CD4-positive, alpha-beta T cell (primary cell): ENCODE measurements at regions not wholly inside any gene's neighbourhood (a gene's known extent, or its start where the extent isn't known, plus 50 kb on each side); places are given as distances from the start of the nearest gene placed in this dataset.

Source experiments
- ATAC-seq: fragments of 200-7000 bp; cut with Tn5 transposase; one replicate; pipeline ENCODE4 v1.10.0; 2022; ENCODE audit warnings: mild to moderate bottlenecking; ENCODE audit not compliant: poor library complexity
- CTCF ChIA-PET: fragments of 350-600 bp; sonication (Branson Sonifier 250); formaldehyde crosslinking; loops from one replicate; lab custom pipeline; 2021; ENCODE audit warnings: antibody characterized with exemption, inconsistent platforms; lab: Charles Lee
- POLR2A ChIA-PET: fragments of 350-600 bp; sonication (Branson Sonifier 250); formaldehyde crosslinking; loops from one replicate; lab custom pipeline; 2021; ENCODE audit warnings: antibody characterized with exemption, inconsistent platforms; lab: Charles Lee
- DNase-seq, 14 experiments: peaks; one replicate each; pipeline ENCODE4 v3.0.0-alpha.2; 2013 to 2020; ENCODE audit warnings: mixed read lengths in 2 of 14
- H3K27ac ChIP-seq, 2 donors: one replicate each; pipeline versions ENCODE4 v1.5.1 to v1.7.0; 2013; ENCODE audit warnings: low read length in 2 of 2, low read depth in 1 of 2, mild to moderate bottlenecking in 1 of 2
- H3K27me3 ChIP-seq, 2 experiments: 1 replicate in 1 of 2; 2 replicates in 1 of 2; pipeline versions ENCODE4 v1.6.1 to v1.7.0; 2013; ENCODE audit warnings: low read length in 2 of 2, control low read depth in 1 of 2, mild to moderate bottlenecking in 1 of 2, moderate library complexity in 1 of 2; ENCODE audit not compliant: insufficient read depth in 2 of 2, control insufficient read depth in 1 of 2
- H3K36me3 ChIP-seq: one replicate; pipeline ENCODE4 v1.6.1; 2013; ENCODE audit warnings: low read length, control low read depth; ENCODE audit not compliant: insufficient read depth
- H3K4me1 ChIP-seq: one replicate; pipeline ENCODE4 v1.6.1; 2013; ENCODE audit warnings: low read length, control low read depth; ENCODE audit not compliant: insufficient read depth
- H3K4me3 ChIP-seq: one replicate; pipeline ENCODE4 v1.5.1; 2013; ENCODE audit warnings: mild to moderate bottlenecking, low read length, moderate library complexity
- H3K9me3 ChIP-seq, 2 experiments: 1 replicate in 1 of 2; 2 replicates in 1 of 2; pipeline versions ENCODE4 v1.6.1 to v1.7.0; 2013; ENCODE audit warnings: low read length in 2 of 2, mild to moderate bottlenecking in 2 of 2, control low read depth in 1 of 2, moderate library complexity in 1 of 2; ENCODE audit not compliant: control insufficient read depth in 1 of 2, insufficient read depth in 1 of 2
- H3K27ac Mint-ChIP-seq: one replicate; pipeline ENCODE4 v1.8.0; 2020; ENCODE audit warnings: mixed read lengths
- H3K27me3 Mint-ChIP-seq: one replicate; pipeline ENCODE4 v1.8.0; 2021; ENCODE audit warnings: mixed read lengths
- H3K36me3 Mint-ChIP-seq: one replicate; pipeline ENCODE4 v1.8.0; 2021; ENCODE audit warnings: low read depth, mixed read lengths
- H3K4me1 Mint-ChIP-seq: one replicate; pipeline ENCODE4 v1.8.0; 2021; ENCODE audit warnings: low read depth, mixed read lengths
- H3K4me3 Mint-ChIP-seq: one replicate; pipeline ENCODE4 v1.8.0; 2020; ENCODE audit warnings: mild to moderate bottlenecking, mixed read lengths
- H3K9me3 Mint-ChIP-seq: one replicate; pipeline ENCODE4 v1.8.0; 2020; ENCODE audit warnings: mixed read lengths
- intact Hi-C, 2 experiments: fragments of 100-400 bp; cut with DNase I in 1 of 2; cut with micrococcal nuclease in 1 of 2; formaldehyde crosslinking; loops; one replicate each; pipeline versions ENCODE4 v1.15.1 to v1.9.0; 2023 to 2025; cut with DNase I, micrococcal nuclease
- TF ChIP-seq, protein P1 (sequence below): fragments of 200-600 bp; IDR thresholded peaks from one replicate; pipeline ENCODE4 v1.8.0; 2022; ENCODE audit warnings: antibody characterized with exemption, mild to moderate bottlenecking

DNA sequence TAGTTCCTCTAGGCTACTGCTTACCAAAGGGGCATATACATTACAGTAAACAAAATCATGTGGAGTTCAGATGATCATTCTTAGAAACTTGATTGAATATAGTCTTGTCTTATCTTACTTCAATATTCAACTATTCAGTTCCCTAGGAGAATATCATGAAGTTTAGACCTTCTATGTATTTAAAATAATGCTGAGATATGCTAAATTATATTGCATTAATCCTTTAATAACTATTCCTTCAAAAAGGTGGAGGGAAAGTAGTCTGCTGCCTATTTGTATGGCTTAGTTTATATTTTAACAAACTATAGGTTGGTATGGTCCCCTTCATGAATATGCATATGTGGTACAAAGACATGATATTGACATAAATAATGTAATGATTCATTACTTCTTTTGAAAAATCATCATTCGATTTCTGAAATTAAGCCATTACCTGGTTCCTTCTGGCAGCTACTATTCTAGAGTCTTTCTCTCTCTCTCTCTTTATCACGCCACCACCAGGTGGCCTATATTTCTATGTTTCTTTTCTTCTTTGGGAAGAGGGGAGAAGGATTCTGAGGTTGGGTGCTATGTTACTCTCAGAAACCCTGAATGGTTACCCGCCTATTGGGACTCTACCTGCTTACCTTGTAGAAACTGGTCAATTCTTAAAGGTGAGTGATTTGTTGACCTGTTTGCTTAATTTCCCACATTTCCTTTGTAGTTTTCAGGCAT is 855.8 kb downstream of the HACE1 start:
- Histone ChIP-seq H3K36me3 (no peaks in the 10 kb centered on the region), H3K27ac (no peak overlapping the region), H3K9me3 (no peaks in the 10 kb centered on the region), H3K4me1 (no peaks in the 10 kb centered on the region), H3K27me3 (no peaks in the 10 kb centered on the region), H3K4me3 (no peak overlapping the region)
- no peak overlapping the region for H3K27ac Mint-ChIP-seq
- intact Hi-C loops = no loop called here
- TF ChIP-seq, protein P1, sequence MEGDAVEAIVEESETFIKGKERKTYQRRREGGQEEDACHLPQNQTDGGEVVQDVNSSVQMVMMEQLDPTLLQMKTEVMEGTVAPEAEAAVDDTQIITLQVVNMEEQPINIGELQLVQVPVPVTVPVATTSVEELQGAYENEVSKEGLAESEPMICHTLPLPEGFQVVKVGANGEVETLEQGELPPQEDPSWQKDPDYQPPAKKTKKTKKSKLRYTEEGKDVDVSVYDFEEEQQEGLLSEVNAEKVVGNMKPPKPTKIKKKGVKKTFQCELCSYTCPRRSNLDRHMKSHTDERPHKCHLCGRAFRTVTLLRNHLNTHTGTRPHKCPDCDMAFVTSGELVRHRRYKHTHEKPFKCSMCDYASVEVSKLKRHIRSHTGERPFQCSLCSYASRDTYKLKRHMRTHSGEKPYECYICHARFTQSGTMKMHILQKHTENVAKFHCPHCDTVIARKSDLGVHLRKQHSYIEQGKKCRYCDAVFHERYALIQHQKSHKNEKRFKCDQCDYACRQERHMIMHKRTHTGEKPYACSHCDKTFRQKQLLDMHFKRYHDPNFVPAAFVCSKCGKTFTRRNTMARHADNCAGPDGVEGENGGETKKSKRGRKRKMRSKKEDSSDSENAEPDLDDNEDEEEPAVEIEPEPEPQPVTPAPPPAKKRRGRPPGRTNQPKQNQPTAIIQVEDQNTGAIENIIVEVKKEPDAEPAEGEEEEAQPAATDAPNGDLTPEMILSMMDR = no peak
- ChIA-PET CTCF (no interaction called here), POLR2A (no interaction called here)
- no peaks in the 10 kb centered on the region for H3K36me3 Mint-ChIP-seq
- H3K4me3 Mint-ChIP-seq = no peak overlapping the region
- ATAC-seq (no peak), DNase-seq (no peak)
- no peaks in the 10 kb centered on the region for H3K27me3 Mint-ChIP-seq
- no peaks in the 10 kb centered on the region for H3K4me1 Mint-ChIP-seq
- no peaks in the 10 kb centered on the region for H3K9me3 Mint-ChIP-seq

DNA sequence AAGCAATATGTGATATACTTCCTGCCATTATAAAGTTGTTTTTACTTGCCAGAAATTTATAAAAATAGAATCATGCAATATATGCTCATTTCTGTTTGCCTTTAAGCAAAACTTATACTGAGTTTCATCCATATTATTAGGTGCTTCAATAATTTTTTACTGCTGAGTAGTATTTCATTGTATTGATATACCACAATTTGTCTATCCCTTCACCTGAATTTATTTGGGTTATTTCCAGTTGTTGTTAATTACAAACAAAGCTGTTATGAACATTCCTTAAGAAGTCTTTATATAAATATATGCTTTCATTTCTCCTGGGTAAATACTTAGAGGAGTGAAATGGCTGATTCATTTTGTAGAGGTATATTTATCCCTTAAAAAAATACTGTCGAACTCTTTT is 864.1 kb downstream of the HACE1 start:
- Histone ChIP-seq H3K27ac (no peak overlapping the region), H3K4me1 (no peaks in the 10 kb centered on the region), H3K4me3 (no peak overlapping the region), H3K27me3 (no peaks in the 10 kb centered on the region), H3K36me3 (no peaks in the 10 kb centered on the region), H3K9me3 (no peaks in the 10 kb centered on the region)
- CTCF ChIA-PET = no interaction called here
- Mint-ChIP-seq H3K4me1 (no peaks in the 10 kb centered on the region), H3K36me3 (no peaks in the 10 kb centered on the region), H3K9me3 (no peaks in the 10 kb centered on the region), H3K27me3 (no peaks in the 10 kb centered on the region), H3K4me3 (no peak overlapping the region), H3K27ac (no peak overlapping the region)
- DNase-seq (no peak), ATAC-seq (no peak)
- TF ChIP-seq, protein P1 = no peak
- intact Hi-C loops = no loop called here
- POLR2A ChIA-PET = no interaction called here

DNA sequence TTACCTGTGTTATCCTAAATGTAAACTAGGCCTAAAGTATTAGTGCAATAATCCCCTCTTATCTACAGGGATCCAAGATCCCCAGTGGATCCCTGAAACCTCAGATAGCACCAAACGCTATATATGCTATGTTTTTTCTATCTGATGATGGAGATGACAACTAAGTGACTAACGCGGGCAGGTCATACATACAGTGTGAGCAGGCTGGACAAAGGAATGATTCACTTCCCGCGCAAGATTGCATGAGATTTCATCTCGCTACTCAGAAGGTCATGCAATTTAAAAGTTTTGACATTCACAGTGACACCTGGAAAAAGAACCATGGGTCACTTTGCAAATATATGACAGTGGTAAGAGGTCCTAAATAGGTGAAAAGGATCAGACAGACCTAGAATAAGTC is 875.9 kb downstream of the HACE1 start:
- POLR2A ChIA-PET = no interaction called here
- no peaks in the 10 kb centered on the region for H3K9me3 Mint-ChIP-seq

More for the DNA sequence above, 875.9 kb downstream of the HACE1 start:
- no peaks in the 10 kb centered on the region for H3K9me3 ChIP-seq
- Mint-ChIP-seq H3K4me3 (no peak overlapping the region), H3K4me1 (no peaks in the 10 kb centered on the region), H3K36me3 (no peaks in the 10 kb centered on the region), H3K27me3 (no peaks in the 10 kb centered on the region), H3K27ac (no peak overlapping the region)
- ATAC-seq (no peak), DNase-seq (no peak)
- no peak overlapping the region for H3K27ac ChIP-seq
- CTCF ChIA-PET = no interaction called here
- no peaks in the 10 kb centered on the region for H3K27me3 ChIP-seq
- TF ChIP-seq, protein P1 = no peak
- intact Hi-C loops = no loop called here
- H3K4me3 ChIP-seq = no peak overlapping the region
- no peaks in the 10 kb centered on the region for H3K4me1 ChIP-seq
- no peaks in the 10 kb centered on the region for H3K36me3 ChIP-seq
